ENCODE measurements at regions not wholly inside any gene's neighbourhood (a gene's known extent, or its start where the extent isn't known, plus 50 kb on each side); places are given as distances from the start of the nearest gene placed in this dataset.

GRCh38 chr12:59499774-59500173 is 96.1 kb upstream of the SLC16A7 start:
- H3K4me3 ChIP-seq (replicated peaks in 1 of 3; ENCODE audit: insufficient read depth in 1 of 3, low read depth in 2 of 3, low read length in 3 of 3): no peak overlapping the region
- no peaks in the 10 kb centered on the region for H4K20me1 ChIP-seq (ENCODE audit: insufficient read depth, low read length)
- DNase-seq (ENCODE audit: low spot score) (no peak), FAIRE-seq (no peak), ATAC-seq (no peak)
- intact Hi-C loops (cut with micrococcal nuclease; ENCODE audit: unreplicated experiment) (no loop called here), in situ Hi-C loops (cut with HindIII; ENCODE audit: extremely low pct_ligation_motif_present, low pct_unique_long_range_greater_than_20kb) (no loop called here)
- H3K79me2 ChIP-seq (ENCODE audit: insufficient read depth, low read length): no peaks in the 10 kb centered on the region
- no peaks in the 10 kb centered on the region for H3K27me3 ChIP-seq (ENCODE audit: control insufficient read depth in 1 of 2, insufficient read depth in 2 of 2, low read length in 2 of 2)
- ChIA-PET POLR2A (no interaction called here), CTCF (ENCODE audit: low intra/inter-chr PET ratio, low total read pairs) (no interaction called here)
- H2AFZ ChIP-seq (ENCODE audit: low read length): no peak overlapping the region
- no peaks in the 10 kb centered on the region for H3K9me3 ChIP-seq (ENCODE audit: low read length)
- WGBS (ENCODE audit: low lambda C conversion rate): 0% methylated on average over 1 of the region's 1 CpG
- no peak overlapping the region for H3K9ac ChIP-seq (ENCODE audit: insufficient read depth, low read depth, low read length)
- no peak overlapping the region for H3K4me2 ChIP-seq (ENCODE audit: low read depth, low read length)
- no peak overlapping the region for H3K27ac ChIP-seq (ENCODE audit: extremely low read length, insufficient read depth, low read length)
- no TSS peak for BruUV-seq (replicated peaks)
- no peaks in the 10 kb centered on the region for H3K4me1 ChIP-seq (ENCODE audit: insufficient read depth, low read length)
- TF ChIP-seq CEBPZ (IDR thresholded peaks at IDR 0.05; ENCODE audit: low read length) (no peak), THAP8 (CRISPR knock-in tag; IDR thresholded peaks at IDR 0.05; ENCODE audit: borderline replicate concordance) (no peak), RARG (CRISPR knock-in tag; IDR thresholded peaks at IDR 0.05; ENCODE audit: low read depth) (no peak), ZGPAT (CRISPR knock-in tag; IDR thresholded peaks at IDR 0.05) (no peak), ZFP82 (CRISPR knock-in tag; IDR thresholded peaks at IDR 0.05; ENCODE audit: borderline replicate concordance) (no peak), CHCHD3 (CRISPR knock-in tag; IDR thresholded peaks at IDR 0.05) (no peak), ZNF598 (CRISPR knock-in tag; IDR thresholded peaks at IDR 0.05; ENCODE audit: borderline replicate concordance) (no peak), ATF5 (CRISPR knock-in tag; IDR thresholded peaks at IDR 0.05; ENCODE audit: low read depth) (no peak), E2F1 (CRISPR knock-in tag; IDR thresholded peaks at IDR 0.05) (no peak)
- no peaks in the 10 kb centered on the region for H3K36me3 ChIP-seq (replicated peaks in 1 of 2; ENCODE audit: control insufficient read depth in 1 of 2, insufficient read depth in 2 of 2, low read length in 2 of 2)

Measured in HepG2 (cell line).